ENCODE measurements at regions not wholly inside any gene's neighbourhood (a gene's known extent, or its start where the extent isn't known, plus 50 kb on each side); places are given as distances from the start of the nearest gene placed in this dataset.
"Not testable (repeated sequence)": the region's sequence is repeated elsewhere in the genome, so short reads cannot be mapped to it uniquely, and the experiment has no call there.

GRCh38 chr4:127357765-127358164 is 275.0 kb upstream of the INTU start:
- in situ Hi-C loops (cut with MboI; ENCODE audit: low pct_unique_long_range_greater_than_20kb, low sequenced_read_pairs), result no loop called here
- no peak for DNase-seq

GRCh38 chr4:127362686-127363085 is 270.1 kb upstream of the INTU start:
- in situ Hi-C loops (cut with MboI; ENCODE audit: low pct_unique_long_range_greater_than_20kb, low sequenced_read_pairs), result no loop called here
- DNase-seq, result no peak

GRCh38 chr4:127364397-127364796 is 268.4 kb upstream of the INTU start:
- in situ Hi-C loops (cut with MboI; ENCODE audit: low pct_unique_long_range_greater_than_20kb, low sequenced_read_pairs), result no loop called here
- no peak for DNase-seq

- in situ Hi-C loops (cut with MboI; ENCODE audit: low pct_unique_long_range_greater_than_20kb, low sequenced_read_pairs), result no loop called here
Measured at GRCh38 chr4:127364911-127365310, 267.8 kb upstream of the INTU start.

GRCh38 chr4:127370604-127371003 is 262.2 kb upstream of the INTU start:
- in situ Hi-C loops (cut with MboI; ENCODE audit: low pct_unique_long_range_greater_than_20kb, low sequenced_read_pairs), result no loop called here
- peak; percentile 19 for DNase-seq

More at GRCh38 chr4:127364911-127365310, 267.8 kb upstream of the INTU start:
- no peak for DNase-seq

GRCh38 chr4:127379499-127379898 is 253.3 kb upstream of the INTU start:
- in situ Hi-C loops (cut with MboI; ENCODE audit: low pct_unique_long_range_greater_than_20kb, low sequenced_read_pairs), result no loop called here
- DNase-seq, result no peak

GRCh38 chr4:127379948-127380347 is 252.8 kb upstream of the INTU start:
- DNase-seq; in situ Hi-C loops (cut with MboI; ENCODE audit: low pct_unique_long_range_greater_than_20kb, low sequenced_read_pairs): not testable (repeated sequence)

GRCh38 chr4:127383666-127384065 is 249.1 kb upstream of the INTU start:
- in situ Hi-C loops (cut with MboI; ENCODE audit: low pct_unique_long_range_greater_than_20kb, low sequenced_read_pairs), result no loop called here
- DNase-seq, result no peak

GRCh38 chr4:127394516-127394915 is 238.2 kb upstream of the INTU start:
- in situ Hi-C loops (cut with MboI; ENCODE audit: low pct_unique_long_range_greater_than_20kb, low sequenced_read_pairs), result no loop called here
- DNase-seq, result no peak

- in situ Hi-C loops (cut with MboI; ENCODE audit: low pct_unique_long_range_greater_than_20kb, low sequenced_read_pairs), result no loop called here
- no peak for DNase-seq
Measured at GRCh38 chr4:127400276-127400675, 232.5 kb upstream of the INTU start.

- DNase-seq, result peak; percentile 66
- in situ Hi-C loops (cut with MboI; ENCODE audit: low pct_unique_long_range_greater_than_20kb, low sequenced_read_pairs), result no loop called here
Measured at GRCh38 chr4:127400731-127401346, 231.9 kb upstream of the INTU start.

- DNase-seq, result no peak
- in situ Hi-C loops (cut with MboI; ENCODE audit: low pct_unique_long_range_greater_than_20kb, low sequenced_read_pairs), result no loop called here
Measured at GRCh38 chr4:127403471-127404084, 229.2 kb upstream of the INTU start.

GRCh38 chr4:127406187-127406586 is 226.6 kb upstream of the INTU start:
- in situ Hi-C loops (cut with MboI; ENCODE audit: low pct_unique_long_range_greater_than_20kb, low sequenced_read_pairs), result no loop called here
- DNase-seq, result no peak

GRCh38 chr4:127407572-127407971 is 225.2 kb upstream of the INTU start:
- in situ Hi-C loops (cut with MboI; ENCODE audit: low pct_unique_long_range_greater_than_20kb, low sequenced_read_pairs); DNase-seq: not testable (repeated sequence)

GRCh38 chr4:127410201-127410600 is 222.6 kb upstream of the INTU start:
- in situ Hi-C loops (cut with MboI; ENCODE audit: low pct_unique_long_range_greater_than_20kb, low sequenced_read_pairs), result no loop called here
- no peak for DNase-seq

GRCh38 chr4:127410644-127411043 is 222.1 kb upstream of the INTU start:
- in situ Hi-C loops (cut with MboI; ENCODE audit: low pct_unique_long_range_greater_than_20kb, low sequenced_read_pairs), result no loop called here
- no peak for DNase-seq

GRCh38 chr4:127414951-127415606 is 217.7 kb upstream of the INTU start:
- DNase-seq, result no peak
- in situ Hi-C loops (cut with MboI; ENCODE audit: low pct_unique_long_range_greater_than_20kb, low sequenced_read_pairs), result no loop called here

GRCh38 chr4:127416115-127416514 is 216.6 kb upstream of the INTU start:
- in situ Hi-C loops (cut with MboI; ENCODE audit: low pct_unique_long_range_greater_than_20kb, low sequenced_read_pairs), result no loop called here
- no peak for DNase-seq

- DNase-seq, result no peak
- in situ Hi-C loops (cut with MboI; ENCODE audit: low pct_unique_long_range_greater_than_20kb, low sequenced_read_pairs), result no loop called here
Measured at GRCh38 chr4:127417885-127418535, 214.7 kb upstream of the INTU start.

GRCh38 chr4:127419431-127419830 is 213.3 kb upstream of the INTU start:
- in situ Hi-C loops (cut with MboI; ENCODE audit: low pct_unique_long_range_greater_than_20kb, low sequenced_read_pairs), result no loop called here

More at GRCh38 chr4:127419431-127419830, 213.3 kb upstream of the INTU start:
- no peak for DNase-seq
